K562 (cell line): ENCODE measurements at regions not wholly inside any gene's neighbourhood (a gene's known extent, or its start where the extent isn't known, plus 50 kb on each side); places are given as distances from the start of the nearest gene placed in this dataset.

Experiments
- BRD4 ChIP-seq: fragments of 200-600 bp; sonication (generic); IDR thresholded peaks from 2 replicates; pipeline ENCODE4 v1.6.1; 2017; ENCODE audit warnings: inconsistent platforms
- ELF1 ChIP-seq: fragments of 200-800 bp; sonication (Bioruptor generic); IDR thresholded peaks from 2 replicates; pipeline ENCODE4 v1.6.1; 2016; ENCODE audit warnings: missing genetic modification characterization, missing compliant biosample characterization
- ETV6 ChIP-seq, 3 experiments: fragments of 150-350 bp in 1 of 3; sonication (generic) in 1 of 3; formaldehyde crosslinking in 1 of 3; IDR thresholded peaks; 2 replicates each; pipeline versions ENCODE4 v1.6.1 to v1.8.0; 2014 to 2022; ENCODE audit warnings: borderline replicate concordance in 2 of 3, low read depth in 2 of 3, antibody characterized with exemption in 1 of 3, low read length in 1 of 3, mild to moderate bottlenecking in 1 of 3, missing genetic modification reagents in 1 of 3
- MCM2 ChIP-seq: fragments of 450-650 bp; IDR thresholded peaks from 2 replicates; pipeline ENCODE4 v1.6.1; 2017; ENCODE audit warnings: low read depth, mild to moderate bottlenecking
- PHF21A ChIP-seq: fragments of 450-650 bp; IDR thresholded peaks from 2 replicates; pipeline ENCODE4 v1.6.1; 2017; ENCODE audit warnings: low read depth, borderline replicate concordance
- POLR2A ChIP-seq: fragments of 450-650 bp; conservative IDR thresholded peaks from 2 replicates; pipeline ENCODE4 v1.6.1; 2016
- POLR2AphosphoS2 ChIP-seq: IDR thresholded peaks from 2 replicates; pipeline ENCODE4 v1.6.1; 2012; ENCODE audit warnings: low read length, improper control_type of control experiment
- ZNF766 ChIP-seq: fragments of 200-800 bp; sonication (Bioruptor generic); conservative IDR thresholded peaks from 2 replicates; pipeline ENCODE4 v1.6.1; 2016; ENCODE audit warnings: missing genetic modification characterization, missing compliant biosample characterization
- TF ChIP-seq, protein P1 (sequence below): sonication (generic); formaldehyde crosslinking; IDR thresholded peaks from 2 replicates; pipeline ENCODE4 v1.8.1; 2023; ENCODE audit warnings: mild to moderate bottlenecking, missing genetic modification reagents
- TF ChIP-seq, protein P2 (sequence below): fragments of 450-650 bp; IDR thresholded peaks from 2 replicates; pipeline ENCODE4 v1.6.1; 2018; ENCODE audit not compliant: partially characterized antibody

DNA sequence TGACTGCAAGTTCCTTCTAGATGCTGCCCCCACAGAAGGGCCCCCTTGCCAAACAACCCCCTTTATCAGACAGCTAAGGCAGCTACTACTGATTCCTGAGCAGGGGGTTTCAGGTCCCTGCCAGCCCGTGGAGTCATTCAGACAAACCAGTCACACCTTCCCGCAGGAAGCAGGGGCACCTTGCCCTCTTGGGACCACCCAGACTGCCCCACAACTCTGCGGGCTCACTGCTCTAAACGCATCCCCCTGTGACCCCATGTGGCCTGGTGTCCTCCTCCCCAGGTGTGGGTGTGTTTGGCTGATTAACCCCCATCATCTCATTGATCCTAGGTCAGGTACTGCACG lies 298.9 kb downstream of the TCERG1L start:
- TF ChIP-seq BRD4, result no peak
- TF ChIP-seq, protein P1, sequence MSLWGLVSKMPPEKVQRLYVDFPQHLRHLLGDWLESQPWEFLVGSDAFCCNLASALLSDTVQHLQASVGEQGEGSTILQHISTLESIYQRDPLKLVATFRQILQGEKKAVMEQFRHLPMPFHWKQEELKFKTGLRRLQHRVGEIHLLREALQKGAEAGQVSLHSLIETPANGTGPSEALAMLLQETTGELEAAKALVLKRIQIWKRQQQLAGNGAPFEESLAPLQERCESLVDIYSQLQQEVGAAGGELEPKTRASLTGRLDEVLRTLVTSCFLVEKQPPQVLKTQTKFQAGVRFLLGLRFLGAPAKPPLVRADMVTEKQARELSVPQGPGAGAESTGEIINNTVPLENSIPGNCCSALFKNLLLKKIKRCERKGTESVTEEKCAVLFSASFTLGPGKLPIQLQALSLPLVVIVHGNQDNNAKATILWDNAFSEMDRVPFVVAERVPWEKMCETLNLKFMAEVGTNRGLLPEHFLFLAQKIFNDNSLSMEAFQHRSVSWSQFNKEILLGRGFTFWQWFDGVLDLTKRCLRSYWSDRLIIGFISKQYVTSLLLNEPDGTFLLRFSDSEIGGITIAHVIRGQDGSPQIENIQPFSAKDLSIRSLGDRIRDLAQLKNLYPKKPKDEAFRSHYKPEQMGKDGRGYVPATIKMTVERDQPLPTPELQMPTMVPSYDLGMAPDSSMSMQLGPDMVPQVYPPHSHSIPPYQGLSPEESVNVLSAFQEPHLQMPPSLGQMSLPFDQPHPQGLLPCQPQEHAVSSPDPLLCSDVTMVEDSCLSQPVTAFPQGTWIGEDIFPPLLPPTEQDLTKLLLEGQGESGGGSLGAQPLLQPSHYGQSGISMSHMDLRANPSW (CRISPR knock-in tag), result no peak
- no peak for TF ChIP-seq ETV6 (IDR thresholded peaks at IDR 0.05; ENCODE audit: borderline replicate concordance in 1 of 2, low read depth in 2 of 2, low read length in 1 of 2)
- no peak for TF ChIP-seq ETV6 (CRISPR knock-in tag; IDR thresholded peaks at IDR 0.05; ENCODE audit: borderline replicate concordance)
- no peak for TF ChIP-seq ZNF766 (CRISPR knock-in tag)
- no peak for TF ChIP-seq POLR2AphosphoS2
- TF ChIP-seq, protein P2, sequence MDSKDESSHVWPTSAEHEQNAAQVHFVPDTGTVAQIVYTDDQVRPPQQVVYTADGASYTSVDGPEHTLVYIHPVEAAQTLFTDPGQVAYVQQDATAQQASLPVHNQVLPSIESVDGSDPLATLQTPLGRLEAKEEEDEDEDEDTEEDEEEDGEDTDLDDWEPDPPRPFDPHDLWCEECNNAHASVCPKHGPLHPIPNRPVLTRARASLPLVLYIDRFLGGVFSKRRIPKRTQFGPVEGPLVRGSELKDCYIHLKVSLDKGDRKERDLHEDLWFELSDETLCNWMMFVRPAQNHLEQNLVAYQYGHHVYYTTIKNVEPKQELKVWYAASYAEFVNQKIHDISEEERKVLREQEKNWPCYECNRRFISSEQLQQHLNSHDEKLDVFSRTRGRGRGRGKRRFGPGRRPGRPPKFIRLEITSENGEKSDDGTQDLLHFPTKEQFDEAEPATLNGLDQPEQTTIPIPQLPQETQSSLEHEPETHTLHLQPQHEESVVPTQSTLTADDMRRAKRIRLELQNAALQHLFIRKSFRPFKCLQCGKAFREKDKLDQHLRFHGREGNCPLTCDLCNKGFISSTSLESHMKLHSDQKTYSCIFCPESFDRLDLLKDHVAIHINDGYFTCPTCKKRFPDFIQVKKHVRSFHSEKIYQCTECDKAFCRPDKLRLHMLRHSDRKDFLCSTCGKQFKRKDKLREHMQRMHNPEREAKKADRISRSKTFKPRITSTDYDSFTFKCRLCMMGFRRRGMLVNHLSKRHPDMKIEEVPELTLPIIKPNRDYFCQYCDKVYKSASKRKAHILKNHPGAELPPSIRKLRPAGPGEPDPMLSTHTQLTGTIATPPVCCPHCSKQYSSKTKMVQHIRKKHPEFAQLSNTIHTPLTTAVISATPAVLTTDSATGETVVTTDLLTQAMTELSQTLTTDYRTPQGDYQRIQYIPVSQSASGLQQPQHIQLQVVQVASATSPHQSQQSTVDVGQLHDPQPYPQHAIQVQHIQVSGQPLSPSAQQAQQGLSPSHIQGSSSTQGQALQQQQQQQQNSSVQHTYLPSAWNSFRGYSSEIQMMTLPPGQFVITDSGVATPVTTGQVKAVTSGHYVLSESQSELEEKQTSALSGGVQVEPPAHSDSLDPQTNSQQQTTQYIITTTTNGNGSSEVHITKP, result no peak
- no peak for TF ChIP-seq ELF1 (tag)
- no peak for TF ChIP-seq POLR2A
- no peak for TF ChIP-seq PHF21A
- no peak for TF ChIP-seq MCM2
